Tibial artery (tissue), 4 donors: ENCODE measurements at regions not wholly inside any gene's neighbourhood (a gene's known extent, or its start where the extent isn't known, plus 50 kb on each side); places are given as distances from the start of the nearest gene placed in this dataset.

Source experiments
- DNase-seq, 2 donors: peaks; one replicate each; pipeline ENCODE4 v3.0.0-alpha.2; 2019
- H3K27ac ChIP-seq, 2 donors: fragments of 200-600 bp; sonication (generic) in 1 of 2; 1 replicate in 1 of 2; 2 replicates in 1 of 2; pipeline ENCODE4 v1.5.1; 2018 to 2019; ENCODE audit warnings: mild to moderate bottlenecking in 1 of 2
- H3K27me3 ChIP-seq, 2 donors: fragments of 200-600 bp; sonication (generic) in 1 of 2; one replicate each; pipeline versions ENCODE4 v1.5.1 to v1.6.0; 2016 to 2019
- H3K36me3 ChIP-seq, 3 donors: fragments of 200-600 bp; sonication (generic) in 2 of 3; one replicate each; pipeline ENCODE4 v1.5.1; 2016 to 2019; ENCODE audit warnings: mild to moderate bottlenecking in 2 of 3
- H3K4me1 ChIP-seq, 4 donors: fragments of 200-600 bp; sonication (generic) in 2 of 4; 1 replicate in 3 of 4; 2 replicates in 1 of 4; pipeline ENCODE4 v1.5.1; 2016 to 2019
- H3K4me3 ChIP-seq, 2 donors: fragments of 200-600 bp; sonication (generic) in 1 of 2; 1 replicate in 1 of 2; 2 replicates in 1 of 2; pipeline ENCODE4 v1.5.1; 2018 to 2019; ENCODE audit warnings: mild to moderate bottlenecking in 2 of 2
- H3K9me3 ChIP-seq, 3 donors: fragments of 200-600 bp; sonication (generic) in 1 of 3; one replicate each; pipeline ENCODE4 v1.5.1; 2016 to 2019
- CTCF ChIP-seq, 2 experiments: fragments of 200-600 bp in 1 of 2; fragments of 450-650 bp in 1 of 2; IDR thresholded peaks; one replicate each; pipeline ENCODE4 v1.5.1; 2017 to 2019; ENCODE audit warnings: antibody characterized with exemption in 2 of 2, mild to moderate bottlenecking in 1 of 2, moderate library complexity in 1 of 2
- intact Hi-C: fragments of 100-400 bp; cut with DNase I; formaldehyde crosslinking; loops from one replicate; pipeline ENCODE4 v1.15.0; 2023; ENCODE audit warnings: low total_unique reads

- intact Hi-C loops, result no loop called here
- Histone ChIP-seq H3K27me3 (no peaks in the 10 kb centered on the region), H3K27ac (no peak overlapping the region), H3K36me3 (no peaks in the 10 kb centered on the region), H3K9me3 (peaks cover 0 to 9% (median 4%) of the 10 kb centered on the region in 3 donors), H3K4me1 (no peaks in the 10 kb centered on the region), H3K4me3 (no peak overlapping the region)
- TF ChIP-seq CTCF (IDR thresholded peaks at IDR 0.05), result no peak
- no peak for DNase-seq
These were observed 773.8 kb downstream of the PLOD2 start for GRCh38 chr3:145387211-145387610.

- DNase-seq, result no peak
- Histone ChIP-seq H3K36me3 (no peaks in the 10 kb centered on the region), H3K4me1 (no peaks in the 10 kb centered on the region), H3K4me3 (no peak overlapping the region), H3K27ac (no peak overlapping the region), H3K9me3 (no peaks in the 10 kb centered on the region), H3K27me3 (no peaks in the 10 kb centered on the region)
- no peak for TF ChIP-seq CTCF (IDR thresholded peaks at IDR 0.05)
- intact Hi-C loops, result no loop called here
These were observed 765.6 kb downstream of the PLOD2 start for GRCh38 chr3:145395421-145395820.

GRCh38 chr3:145411605-145412004 is 749.4 kb downstream of the PLOD2 start:
- no peak overlapping the region for H3K4me3 ChIP-seq
- TF ChIP-seq CTCF (IDR thresholded peaks at IDR 0.05), result no peak
- no peak for DNase-seq
- intact Hi-C loops, result no loop called here
- no peak overlapping the region for H3K27ac ChIP-seq
- no peaks in the 10 kb centered on the region for H3K36me3 ChIP-seq
- no peaks in the 10 kb centered on the region for H3K9me3 ChIP-seq
- H3K4me1 ChIP-seq, result no peaks in the 10 kb centered on the region
- H3K27me3 ChIP-seq, result no peaks in the 10 kb centered on the region

GRCh38 chr3:145417678-145418077 is 743.3 kb downstream of the PLOD2 start:
- H3K27ac ChIP-seq, result no peak overlapping the region
- H3K27me3 ChIP-seq, result no peaks in the 10 kb centered on the region
- TF ChIP-seq CTCF (IDR thresholded peaks at IDR 0.05), result no peak
- H3K36me3 ChIP-seq, result no peaks in the 10 kb centered on the region
- intact Hi-C loops, result no loop called here
- DNase-seq, result no peak
- H3K4me1 ChIP-seq, result no peaks in the 10 kb centered on the region
- no peak overlapping the region for H3K4me3 ChIP-seq
- H3K9me3 ChIP-seq, result no peaks in the 10 kb centered on the region

- intact Hi-C loops, result no loop called here
- Histone ChIP-seq H3K36me3 (no peaks in the 10 kb centered on the region), H3K4me3 (no peak overlapping the region), H3K27ac (no peak overlapping the region), H3K9me3 (no peaks in the 10 kb centered on the region), H3K4me1 (no peaks in the 10 kb centered on the region), H3K27me3 (no peaks in the 10 kb centered on the region)
- TF ChIP-seq CTCF (IDR thresholded peaks at IDR 0.05), result no peak
- no peak for DNase-seq
These were observed 738.4 kb downstream of the PLOD2 start for GRCh38 chr3:145422556-145422955.

GRCh38 chr3:145427355-145427754 is 733.6 kb downstream of the PLOD2 start:
- intact Hi-C loops, result no loop called here
- H3K36me3 ChIP-seq, result no peaks in the 10 kb centered on the region
- no peak for TF ChIP-seq CTCF (IDR thresholded peaks at IDR 0.05)
- H3K4me3 ChIP-seq, result no peak overlapping the region
- no peak overlapping the region for H3K27ac ChIP-seq
- H3K27me3 ChIP-seq, result no peaks in the 10 kb centered on the region
- H3K9me3 ChIP-seq, result no peaks in the 10 kb centered on the region
- no peaks in the 10 kb centered on the region for H3K4me1 ChIP-seq
- no peak for DNase-seq
